Left lung (tissue), 4 donors: ENCODE measurements at regions not wholly inside any gene's neighbourhood (a gene's known extent, or its start where the extent isn't known, plus 50 kb on each side); places are given as distances from the start of the nearest gene placed in this dataset.
A peak's percentile ranks its signal among the peaks of the same experiment; 100 is the strongest.

Experiments used
- ATAC-seq: fragments of 200-7000 bp; cut with Tn5 transposase; one replicate; pipeline ENCODE4 v1.9.1; 2020; ENCODE audit warnings: moderate library complexity
- DNase-seq, 4 donors: peaks; one replicate each; pipeline ENCODE4 v3.0.0-alpha.2; 2013 to 2020
- H3K27ac ChIP-seq, 2 donors: fragments of 200-600 bp; sonication (generic) in 1 of 2; one replicate each; pipeline versions ENCODE4 v1.5.0 to v1.8.0; 2020 to 2021
- H3K27me3 ChIP-seq, 2 donors: fragments of 200-600 bp; sonication (generic) in 1 of 2; one replicate each; pipeline versions ENCODE4 v1.5.0 to v1.8.0; 2020 to 2021
- H3K36me3 ChIP-seq, 2 donors: fragments of 200-600 bp; sonication (generic) in 1 of 2; one replicate each; pipeline versions ENCODE4 v1.5.0 to v1.8.0; 2020 to 2021
- H3K4me1 ChIP-seq, 2 donors: fragments of 200-600 bp; one replicate each; pipeline ENCODE4 v1.8.0; 2021
- H3K4me3 ChIP-seq, 2 donors: fragments of 200-600 bp; sonication (generic) in 1 of 2; one replicate each; pipeline versions ENCODE4 v1.5.0 to v1.8.0; 2020 to 2021; ENCODE audit warnings: mild to moderate bottlenecking in 1 of 2
- H3K9me3 ChIP-seq, 2 donors: fragments of 200-600 bp; sonication (generic) in 1 of 2; one replicate each; pipeline versions ENCODE4 v1.5.0 to v1.8.0; 2020 to 2021
- CTCF ChIP-seq, 2 donors: fragments of 200-600 bp; sonication (generic) in 1 of 2; IDR thresholded peaks; one replicate each; pipeline versions ENCODE4 v1.5.0 to v1.8.0; 2021; ENCODE audit warnings: antibody characterized with exemption in 2 of 2
- intact Hi-C, 2 donors: fragments of 100-400 bp; cut with DNase I; formaldehyde crosslinking; loops; one replicate each; pipeline versions ENCODE4 v1.11.2 to v1.14.2; 2022
- donor health status: DM: no; HTN: yes; CAD: no.
- donor health status: DM: no; HTN: no; CAD: no.

GRCh38 chr3:132261506-132261905 lies 55.7 kb upstream of the ACP3 start:
- intact Hi-C loops = no loop called here
- ATAC-seq (no peak), DNase-seq (no peak)
- Histone ChIP-seq H3K4me1 (peaks cover 0 to 8% of the 10 kb centered on the region in 2 donors), H3K27ac (no peak overlapping the region), H3K27me3 (no peaks in the 10 kb centered on the region), H3K4me3 (no peak overlapping the region), H3K9me3 (no peaks in the 10 kb centered on the region), H3K36me3 (no peaks in the 10 kb centered on the region)
- TF ChIP-seq CTCF (IDR thresholded peaks at IDR 0.05) = no peak

- Histone ChIP-seq H3K9me3 (no peaks in the 10 kb centered on the region), H3K4me1 (peaks cover 0 to 5% of the 10 kb centered on the region in 2 donors), H3K4me3 (no peak overlapping the region), H3K27ac (no peak overlapping the region), H3K27me3 (no peaks in the 10 kb centered on the region), H3K36me3 (no peaks in the 10 kb centered on the region)
- ATAC-seq (no peak), DNase-seq (no peak)
- TF ChIP-seq CTCF (IDR thresholded peaks at IDR 0.05) = no peak
- intact Hi-C loops = no loop called here
Observed at GRCh38 chr3:132262305-132262704, 54.9 kb upstream of the ACP3 start.

DNA sequence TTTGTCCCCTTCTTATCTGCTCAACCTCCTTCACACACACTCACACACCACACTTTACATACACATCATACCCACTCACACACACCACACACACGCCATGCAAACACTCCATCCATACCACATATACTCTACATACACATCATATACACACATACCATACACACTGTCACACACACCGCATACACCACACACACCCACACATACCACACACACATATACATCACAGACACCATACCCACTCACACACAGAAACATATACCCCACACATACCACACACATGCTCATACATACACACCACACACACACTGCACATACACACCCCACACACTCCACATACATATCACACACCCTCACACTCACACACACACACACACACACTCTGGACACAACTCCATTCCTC lies 54.3 kb upstream of the ACP3 start:
- ATAC-seq (no peak), DNase-seq (no peak)
- H3K9me3 ChIP-seq = no peaks in the 10 kb centered on the region
- H3K36me3 ChIP-seq = no peaks in the 10 kb centered on the region
- TF ChIP-seq CTCF (IDR thresholded peaks at IDR 0.05) = no peak
- no peaks in the 10 kb centered on the region for H3K27me3 ChIP-seq
- intact Hi-C loops = no loop called here
- H3K27ac ChIP-seq = no peak overlapping the region
- H3K4me1 ChIP-seq = peaks cover 0 to 4% of the 10 kb centered on the region in 2 donors
- H3K4me3 ChIP-seq = no peak overlapping the region

DNA sequence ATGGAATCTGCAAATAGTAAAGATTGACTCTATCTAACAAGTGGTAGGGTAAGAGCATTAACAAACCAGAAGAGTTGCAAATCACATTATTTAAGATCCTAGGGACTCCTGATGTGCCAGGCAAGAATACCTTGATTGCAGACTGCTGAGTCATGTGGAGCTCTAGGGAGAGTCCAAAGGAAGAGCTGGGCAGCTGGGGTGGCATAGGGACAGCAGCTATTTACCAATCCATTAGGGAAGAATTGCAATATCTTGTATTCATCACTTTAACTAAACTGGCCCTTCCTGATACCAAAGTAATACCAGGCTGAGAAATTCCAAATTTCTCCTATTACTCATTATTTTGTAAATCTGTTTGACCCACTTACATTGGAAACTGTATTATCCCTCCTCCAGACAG lies 52.2 kb upstream of the ACP3 start:
- no peaks in the 10 kb centered on the region for H3K27me3 ChIP-seq
- DNase-seq (no peak), ATAC-seq (peak; percentile 62)
- no peak overlapping the region for H3K27ac ChIP-seq
- no peak overlapping the region for H3K4me3 ChIP-seq
- no peak for TF ChIP-seq CTCF (IDR thresholded peaks at IDR 0.05)
- no peaks in the 10 kb centered on the region for H3K36me3 ChIP-seq
- peaks cover 0 to 4% of the 10 kb centered on the region in 2 donors for H3K4me1 ChIP-seq
- intact Hi-C loops = no loop called here
- H3K9me3 ChIP-seq = no peaks in the 10 kb centered on the region

DNA sequence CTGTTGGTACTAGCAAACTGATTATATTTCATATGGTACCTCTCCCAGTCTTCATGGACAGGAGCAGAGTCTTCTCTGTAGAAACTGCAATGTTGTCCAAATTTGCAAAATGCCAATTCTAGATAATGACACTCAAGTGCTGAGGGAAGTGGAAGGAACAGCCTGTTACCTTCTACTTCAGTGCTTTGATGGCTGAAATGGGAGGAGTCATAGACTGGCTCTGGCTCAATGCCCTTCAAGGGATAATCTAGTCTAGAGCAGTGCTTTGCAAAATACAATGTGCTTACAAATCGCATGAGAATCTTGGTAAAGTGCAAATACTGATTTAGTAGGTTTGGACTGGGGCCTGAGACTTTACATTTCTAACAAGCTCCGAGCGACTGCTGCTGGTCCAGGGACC lies 51.7 kb upstream of the ACP3 start:
- TF ChIP-seq CTCF (IDR thresholded peaks at IDR 0.05) = no peak
- no peaks in the 10 kb centered on the region for H3K9me3 ChIP-seq
- intact Hi-C loops = no loop called here
- DNase-seq = no peak
- H3K27ac ChIP-seq = no peak overlapping the region
- no peaks in the 10 kb centered on the region for H3K27me3 ChIP-seq
- peak; percentile 93 for ATAC-seq
- H3K4me1 ChIP-seq = peaks cover 0 to 4% of the 10 kb centered on the region in 2 donors
- no peak overlapping the region for H3K4me3 ChIP-seq
- no peaks in the 10 kb centered on the region for H3K36me3 ChIP-seq
